ENCODE measurements at regions not wholly inside any gene's neighbourhood (a gene's known extent, or its start where the extent isn't known, plus 50 kb on each side); places are given as distances from the start of the nearest gene placed in this dataset.

DNA sequence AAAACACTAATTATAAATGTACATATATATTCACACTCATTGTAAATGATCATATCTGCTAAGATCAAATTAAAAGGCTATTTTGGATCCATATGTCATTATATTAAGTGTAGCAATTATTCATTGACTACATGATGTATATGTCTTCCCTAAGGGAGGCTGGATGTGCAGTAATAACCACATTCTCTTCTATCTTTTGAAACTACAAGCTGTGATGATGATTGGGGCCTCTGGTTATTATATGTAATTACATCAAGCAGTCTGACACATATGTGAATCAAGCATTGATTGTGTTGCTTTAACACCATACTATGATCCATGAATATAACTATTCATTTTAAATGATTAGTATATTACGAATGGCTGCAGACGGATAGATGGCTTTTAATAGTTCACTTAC is 1973.4 kb downstream of the SUCLG1 start:
- no peak for TF ChIP-seq CTCF (IDR thresholded peaks at IDR 0.05; ENCODE audit: poor library complexity)
- TF ChIP-seq EZH2 (IDR thresholded peaks at IDR 0.05; ENCODE audit: borderline replicate concordance): no peak
- no peak for TF ChIP-seq EZH2phosphoT487 (IDR thresholded peaks at IDR 0.05; ENCODE audit: low read depth, severe bottlenecking, unreplicated experiment)
